ENCODE measurements at regions not wholly inside any gene's neighbourhood (a gene's known extent, or its start where the extent isn't known, plus 50 kb on each side); places are given as distances from the start of the nearest gene placed in this dataset.

DNA sequence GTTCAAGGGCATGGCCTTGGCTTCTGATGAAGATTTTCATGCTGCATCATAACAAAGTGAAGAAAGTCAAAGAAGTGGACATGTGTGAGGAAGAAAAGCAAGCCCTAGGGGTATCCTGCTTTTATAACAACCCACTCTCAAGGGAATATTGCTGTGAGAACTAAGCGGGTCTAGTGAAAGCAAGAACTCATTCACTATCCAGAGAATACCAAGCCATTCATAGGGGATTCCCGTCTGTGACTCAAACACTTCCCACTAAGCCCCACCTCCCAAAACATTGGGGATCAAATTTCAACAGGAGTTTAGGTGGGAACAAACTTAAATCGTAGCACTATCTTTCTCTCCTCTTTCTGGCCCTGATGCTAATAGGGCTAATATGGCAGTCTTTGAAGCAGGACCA lies 98.5 kb upstream of the CTTNBP2NL start (continued):
- TF ChIP-seq, protein P1, sequence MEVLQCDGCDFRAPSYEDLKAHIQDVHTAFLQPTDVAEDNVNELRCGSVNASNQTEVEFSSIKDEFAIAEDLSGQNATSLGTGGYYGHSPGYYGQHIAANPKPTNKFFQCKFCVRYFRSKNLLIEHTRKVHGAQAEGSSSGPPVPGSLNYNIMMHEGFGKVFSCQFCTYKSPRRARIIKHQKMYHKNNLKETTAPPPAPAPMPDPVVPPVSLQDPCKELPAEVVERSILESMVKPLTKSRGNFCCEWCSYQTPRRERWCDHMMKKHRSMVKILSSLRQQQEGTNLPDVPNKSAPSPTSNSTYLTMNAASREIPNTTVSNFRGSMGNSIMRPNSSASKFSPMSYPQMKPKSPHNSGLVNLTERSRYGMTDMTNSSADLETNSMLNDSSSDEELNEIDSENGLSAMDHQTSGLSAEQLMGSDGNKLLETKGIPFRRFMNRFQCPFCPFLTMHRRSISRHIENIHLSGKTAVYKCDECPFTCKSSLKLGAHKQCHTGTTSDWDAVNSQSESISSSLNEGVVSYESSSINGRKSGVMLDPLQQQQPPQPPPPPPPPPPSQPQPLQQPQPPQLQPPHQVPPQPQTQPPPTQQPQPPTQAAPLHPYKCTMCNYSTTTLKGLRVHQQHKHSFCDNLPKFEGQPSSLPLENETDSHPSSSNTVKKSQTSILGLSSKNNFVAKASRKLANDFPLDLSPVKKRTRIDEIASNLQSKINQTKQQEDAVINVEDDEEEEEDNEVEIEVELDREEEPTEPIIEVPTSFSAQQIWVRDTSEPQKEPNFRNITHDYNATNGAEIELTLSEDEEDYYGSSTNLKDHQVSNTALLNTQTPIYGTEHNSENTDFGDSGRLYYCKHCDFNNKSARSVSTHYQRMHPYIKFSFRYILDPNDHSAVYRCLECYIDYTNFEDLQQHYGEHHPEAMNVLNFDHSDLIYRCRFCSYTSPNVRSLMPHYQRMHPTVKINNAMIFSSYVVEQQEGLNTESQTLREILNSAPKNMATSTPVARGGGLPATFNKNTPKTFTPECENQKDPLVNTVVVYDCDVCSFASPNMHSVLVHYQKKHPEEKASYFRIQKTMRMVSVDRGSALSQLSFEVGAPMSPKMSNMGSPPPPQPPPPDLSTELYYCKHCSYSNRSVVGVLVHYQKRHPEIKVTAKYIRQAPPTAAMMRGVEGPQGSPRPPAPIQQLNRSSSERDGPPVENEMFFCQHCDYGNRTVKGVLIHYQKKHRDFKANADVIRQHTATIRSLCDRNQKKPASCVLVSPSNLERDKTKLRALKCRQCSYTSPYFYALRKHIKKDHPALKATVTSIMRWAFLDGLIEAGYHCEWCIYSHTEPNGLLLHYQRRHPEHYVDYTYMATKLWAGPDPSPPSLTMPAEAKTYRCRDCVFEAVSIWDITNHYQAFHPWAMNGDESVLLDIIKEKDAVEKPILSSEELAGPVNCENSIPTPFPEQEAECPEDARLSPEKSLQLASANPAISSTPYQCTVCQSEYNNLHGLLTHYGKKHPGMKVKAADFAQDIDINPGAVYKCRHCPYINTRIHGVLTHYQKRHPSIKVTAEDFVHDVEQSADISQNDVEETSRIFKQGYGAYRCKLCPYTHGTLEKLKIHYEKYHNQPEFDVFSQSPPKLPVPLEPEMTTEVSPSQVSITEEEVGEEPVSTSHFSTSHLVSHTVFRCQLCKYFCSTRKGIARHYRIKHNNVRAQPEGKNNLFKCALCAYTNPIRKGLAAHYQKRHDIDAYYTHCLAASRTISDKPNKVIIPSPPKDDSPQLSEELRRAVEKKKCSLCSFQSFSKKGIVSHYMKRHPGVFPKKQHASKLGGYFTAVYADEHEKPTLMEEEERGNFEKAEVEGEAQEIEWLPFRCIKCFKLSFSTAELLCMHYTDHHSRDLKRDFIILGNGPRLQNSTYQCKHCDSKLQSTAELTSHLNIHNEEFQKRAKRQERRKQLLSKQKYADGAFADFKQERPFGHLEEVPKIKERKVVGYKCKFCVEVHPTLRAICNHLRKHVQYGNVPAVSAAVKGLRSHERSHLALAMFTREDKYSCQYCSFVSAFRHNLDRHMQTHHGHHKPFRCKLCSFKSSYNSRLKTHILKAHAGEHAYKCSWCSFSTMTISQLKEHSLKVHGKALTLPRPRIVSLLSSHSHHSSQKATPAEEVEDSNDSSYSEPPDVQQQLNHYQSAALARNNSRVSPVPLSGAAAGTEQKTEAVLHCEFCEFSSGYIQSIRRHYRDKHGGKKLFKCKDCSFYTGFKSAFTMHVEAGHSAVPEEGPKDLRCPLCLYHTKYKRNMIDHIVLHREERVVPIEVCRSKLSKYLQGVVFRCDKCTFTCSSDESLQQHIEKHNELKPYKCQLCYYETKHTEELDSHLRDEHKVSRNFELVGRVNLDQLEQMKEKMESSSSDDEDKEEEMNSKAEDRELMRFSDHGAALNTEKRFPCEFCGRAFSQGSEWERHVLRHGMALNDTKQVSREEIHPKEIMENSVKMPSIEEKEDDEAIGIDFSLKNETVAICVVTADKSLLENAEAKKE (CRISPR knock-in tag; IDR thresholded peaks at IDR 0.05) = no peak

DNA sequence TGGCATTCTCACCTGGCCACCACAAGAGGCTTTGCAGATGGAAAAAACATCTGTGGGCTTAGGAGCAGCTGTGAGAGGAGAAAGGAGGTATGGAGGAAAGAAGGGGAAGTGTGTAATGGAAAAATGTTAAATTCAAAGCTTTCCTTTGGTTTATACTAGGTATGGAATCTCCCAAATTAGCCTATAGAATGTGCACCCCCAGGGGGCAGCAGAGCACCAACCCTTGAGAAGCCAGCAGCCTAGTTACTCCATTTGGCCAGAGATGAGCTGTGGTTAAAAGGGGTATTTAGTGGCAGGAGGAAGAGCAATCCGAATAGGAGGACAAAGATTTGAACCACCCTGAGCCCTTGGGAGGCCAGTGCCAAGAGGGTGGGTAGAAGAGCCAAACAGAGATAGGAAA lies 97.5 kb upstream of the CTTNBP2NL start:
- Mint-ChIP-seq H3K9me3 (peaks cover 8% of the 10 kb centered on the region), H3K4me1 (peaks cover 3% of the 10 kb centered on the region; the same call in 1 of the 3 replicates), H3K36me3 (ENCODE audit: low read depth) (peaks cover 6% of the 10 kb centered on the region; the same call in 2 of the 3 replicates), H3K27ac (no peak overlapping the region), H3K27me3 (ENCODE audit: insufficient read depth, low read depth, poor library complexity) (peaks cover 2% of the 10 kb centered on the region), H3K4me3 (no peak overlapping the region)
- Histone ChIP-seq H3K27me3 (ENCODE audit: insufficient read depth) (no peaks in the 10 kb centered on the region), H3K4me3 (no peak overlapping the region), H3K4me1 (ENCODE audit: insufficient read depth) (no peaks in the 10 kb centered on the region), H3K36me3 (ENCODE audit: insufficient read depth) (no peaks in the 10 kb centered on the region), H4K20me1 (replicated peaks; ENCODE audit: insufficient read depth) (no peaks in the 10 kb centered on the region), H3F3A (replicated peaks; ENCODE audit: low read depth) (no peaks in the 10 kb centered on the region), H3K9me2 (ENCODE audit: insufficient read depth) (no peaks in the 10 kb centered on the region), H3K4me2 (no peak overlapping the region), H3K79me2 (replicated peaks; ENCODE audit: insufficient read depth) (no peaks in the 10 kb centered on the region), H2AFZ (no peak overlapping the region), H3K27ac (ENCODE audit: low read depth) (no peak overlapping the region)
- peak; percentile 94 for ATAC-seq
- DNase-seq (ENCODE audit: low spot score) = peak; percentile 88
- no peak for TF ChIP-seq ETS1 (IDR thresholded peaks at IDR 0.05)
- TF ChIP-seq REST (IDR thresholded peaks at IDR 0.05; ENCODE audit: unreplicated experiment) = no peak
- TF ChIP-seq, protein P1 (CRISPR knock-in tag; IDR thresholded peaks at IDR 0.05) = no peak
- TF ChIP-seq JUNB (IDR thresholded peaks at IDR 0.05; ENCODE audit: unreplicated experiment) = no peak
